ENCODE measurements at regions not wholly inside any gene's neighbourhood (a gene's known extent, or its start where the extent isn't known, plus 50 kb on each side); places are given as distances from the start of the nearest gene placed in this dataset.

DNA sequence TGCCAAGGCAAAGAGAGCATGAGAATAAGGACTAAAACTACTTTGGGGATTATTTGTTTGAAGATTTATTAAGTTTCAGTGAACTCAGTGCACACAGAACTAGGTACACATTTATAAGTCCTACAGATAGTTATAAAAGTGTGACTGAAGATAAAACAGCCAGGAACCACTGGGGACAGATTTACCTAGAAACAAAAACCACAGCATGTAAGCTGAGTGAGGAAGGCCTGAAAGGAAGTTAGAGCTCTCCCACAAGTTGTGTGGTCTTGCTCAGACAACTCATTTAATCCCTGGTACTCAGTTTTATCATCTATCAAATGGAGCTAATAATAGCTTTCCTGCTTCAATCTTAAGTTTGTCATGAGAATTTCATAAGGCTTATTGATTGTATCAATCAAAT, 311.2 kb upstream of the FAT3 start:
- TF ChIP-seq, protein P1, sequence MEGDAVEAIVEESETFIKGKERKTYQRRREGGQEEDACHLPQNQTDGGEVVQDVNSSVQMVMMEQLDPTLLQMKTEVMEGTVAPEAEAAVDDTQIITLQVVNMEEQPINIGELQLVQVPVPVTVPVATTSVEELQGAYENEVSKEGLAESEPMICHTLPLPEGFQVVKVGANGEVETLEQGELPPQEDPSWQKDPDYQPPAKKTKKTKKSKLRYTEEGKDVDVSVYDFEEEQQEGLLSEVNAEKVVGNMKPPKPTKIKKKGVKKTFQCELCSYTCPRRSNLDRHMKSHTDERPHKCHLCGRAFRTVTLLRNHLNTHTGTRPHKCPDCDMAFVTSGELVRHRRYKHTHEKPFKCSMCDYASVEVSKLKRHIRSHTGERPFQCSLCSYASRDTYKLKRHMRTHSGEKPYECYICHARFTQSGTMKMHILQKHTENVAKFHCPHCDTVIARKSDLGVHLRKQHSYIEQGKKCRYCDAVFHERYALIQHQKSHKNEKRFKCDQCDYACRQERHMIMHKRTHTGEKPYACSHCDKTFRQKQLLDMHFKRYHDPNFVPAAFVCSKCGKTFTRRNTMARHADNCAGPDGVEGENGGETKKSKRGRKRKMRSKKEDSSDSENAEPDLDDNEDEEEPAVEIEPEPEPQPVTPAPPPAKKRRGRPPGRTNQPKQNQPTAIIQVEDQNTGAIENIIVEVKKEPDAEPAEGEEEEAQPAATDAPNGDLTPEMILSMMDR (IDR thresholded peaks at IDR 0.05) = no peak
- no peak for DNase-seq (ENCODE audit: low spot score in 2 of 2)
- Histone ChIP-seq H3K4me3 (no peak overlapping the region), H3K4me1 (no peaks in the 10 kb centered on the region), H3K27me3 (no peaks in the 10 kb centered on the region), H3K36me3 (no peaks in the 10 kb centered on the region), H3K9me3 (no peaks in the 10 kb centered on the region), H3K27ac (no peak overlapping the region)
- intact Hi-C loops (cut with DNase I) = no loop called here

DNA sequence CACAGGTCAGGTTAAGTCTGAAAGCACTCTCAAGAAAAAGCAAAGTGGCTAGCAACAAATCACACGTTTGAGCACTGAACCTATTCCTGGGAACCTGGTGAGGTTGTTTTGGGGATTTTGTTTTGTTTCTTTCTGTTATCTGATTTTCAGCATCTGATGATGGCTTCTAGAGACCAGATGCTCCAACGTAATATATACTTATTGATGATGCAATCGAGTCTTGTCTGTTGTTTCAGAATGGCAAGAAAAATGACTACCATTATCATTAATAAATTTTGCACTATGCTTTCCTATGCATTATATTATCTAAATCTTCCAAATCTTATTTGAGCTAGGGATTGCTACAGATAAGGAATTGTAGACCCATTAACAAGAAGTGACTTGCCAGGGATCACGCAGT, 312.3 kb upstream of the FAT3 start:
- H3K4me1 ChIP-seq = no peaks in the 10 kb centered on the region
- H3K9me3 ChIP-seq = no peaks in the 10 kb centered on the region
- no peak overlapping the region for H3K4me3 ChIP-seq
- H3K27me3 ChIP-seq = no peaks in the 10 kb centered on the region
- TF ChIP-seq, protein P1 (IDR thresholded peaks at IDR 0.05) = no peak
- no peak overlapping the region for H3K27ac ChIP-seq
- intact Hi-C loops (cut with DNase I) = no loop called here
- no peak for DNase-seq (ENCODE audit: low spot score in 2 of 2)
- no peaks in the 10 kb centered on the region for H3K36me3 ChIP-seq

DNA sequence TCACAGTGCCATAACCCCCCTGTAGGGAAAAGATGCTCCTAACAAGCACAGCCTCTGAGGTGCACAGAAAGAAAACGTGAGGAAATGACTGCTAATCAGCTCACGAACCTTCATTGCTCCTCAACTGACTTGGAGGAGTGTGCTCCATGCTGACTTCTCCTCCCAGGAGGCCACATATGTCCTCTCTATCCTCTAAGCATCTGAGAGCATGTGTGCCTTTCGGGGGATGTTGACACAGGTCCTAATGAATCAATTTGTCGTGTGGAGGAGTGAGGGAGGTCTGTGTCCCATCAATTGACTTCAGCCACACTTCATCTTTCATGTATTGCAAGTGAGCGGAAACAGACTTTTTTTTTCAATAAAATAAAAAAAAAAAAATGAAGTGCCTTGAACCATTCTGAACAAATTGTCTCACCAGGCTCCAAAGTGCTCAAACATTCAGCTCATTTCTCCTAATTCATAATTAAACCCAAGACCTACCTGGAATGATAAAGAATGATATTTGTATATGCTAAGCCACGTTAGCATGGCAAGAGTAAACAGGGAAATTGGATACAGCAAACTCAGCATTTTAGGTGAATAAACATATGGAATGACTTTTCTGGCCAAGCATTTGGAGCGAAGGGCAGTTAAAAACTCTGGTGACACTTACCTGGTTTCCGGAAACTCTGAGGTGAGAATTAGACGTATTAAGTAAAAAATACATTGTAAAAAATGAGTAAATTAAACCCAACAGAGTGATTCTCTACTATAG, 317.6 kb upstream of the FAT3 start:
- Histone ChIP-seq H3K4me3 (no peak overlapping the region), H3K9me3 (no peaks in the 10 kb centered on the region), H3K27me3 (no peaks in the 10 kb centered on the region), H3K36me3 (no peaks in the 10 kb centered on the region), H3K4me1 (no peaks in the 10 kb centered on the region), H3K27ac (no peak overlapping the region)
- TF ChIP-seq, protein P1 (IDR thresholded peaks at IDR 0.05) = no peak
- intact Hi-C loops (cut with DNase I) = no loop called here
- no peak for DNase-seq (ENCODE audit: low spot score in 2 of 2)

DNA sequence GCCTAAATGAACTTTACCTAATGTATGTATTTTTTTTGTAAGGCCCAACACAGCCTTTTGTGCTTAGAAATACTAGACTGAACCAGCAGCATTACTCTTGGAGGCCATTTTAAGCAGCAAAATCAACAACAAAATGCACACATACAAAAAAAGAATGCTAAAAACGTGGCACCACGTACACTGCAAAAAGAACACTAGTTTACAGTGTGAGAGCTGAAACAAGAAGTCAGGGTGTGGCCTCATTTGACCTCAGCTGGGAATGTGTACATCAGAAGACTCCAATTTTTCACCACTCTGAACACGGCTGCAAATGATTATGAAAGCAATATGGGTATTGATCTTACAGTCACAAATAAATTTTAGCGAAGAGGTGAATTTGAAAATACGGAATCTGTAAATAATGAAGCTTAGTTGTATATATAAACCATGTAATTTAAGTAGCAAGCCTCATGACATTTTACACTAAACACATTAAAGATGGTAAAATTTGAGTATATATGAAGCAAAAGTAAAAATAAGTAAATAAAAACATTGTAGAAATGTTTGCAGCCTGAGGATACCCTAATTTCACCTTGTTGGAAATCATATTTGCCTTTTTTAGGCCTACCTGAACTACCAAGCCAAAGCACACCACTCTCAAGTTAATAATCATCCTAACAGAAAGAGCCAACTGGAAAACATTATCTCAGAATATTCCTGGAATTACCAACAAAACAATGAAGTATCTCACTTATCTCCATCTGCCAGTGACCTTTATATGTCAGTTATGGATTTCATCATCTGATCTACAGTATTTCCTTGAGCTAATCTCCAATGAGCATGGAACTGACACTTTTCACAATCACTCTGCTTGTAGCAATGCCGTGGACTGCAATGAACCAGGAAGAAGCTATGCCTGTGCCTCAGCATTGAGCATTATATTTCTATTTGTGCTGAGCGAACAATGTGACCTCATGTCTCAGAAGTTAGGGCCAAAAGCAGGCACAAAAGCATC, 319.5 kb upstream of the FAT3 start:
- no peaks in the 10 kb centered on the region for H3K36me3 ChIP-seq
- H3K4me3 ChIP-seq = no peak overlapping the region
- TF ChIP-seq, protein P1 (IDR thresholded peaks at IDR 0.05) = no peak
- H3K27me3 ChIP-seq = no peaks in the 10 kb centered on the region
- intact Hi-C loops (cut with DNase I) = no loop called here
- no peaks in the 10 kb centered on the region for H3K4me1 ChIP-seq
- no peak overlapping the region for H3K27ac ChIP-seq
- no peak for DNase-seq (ENCODE audit: low spot score in 2 of 2)
- H3K9me3 ChIP-seq = no peaks in the 10 kb centered on the region

DNA sequence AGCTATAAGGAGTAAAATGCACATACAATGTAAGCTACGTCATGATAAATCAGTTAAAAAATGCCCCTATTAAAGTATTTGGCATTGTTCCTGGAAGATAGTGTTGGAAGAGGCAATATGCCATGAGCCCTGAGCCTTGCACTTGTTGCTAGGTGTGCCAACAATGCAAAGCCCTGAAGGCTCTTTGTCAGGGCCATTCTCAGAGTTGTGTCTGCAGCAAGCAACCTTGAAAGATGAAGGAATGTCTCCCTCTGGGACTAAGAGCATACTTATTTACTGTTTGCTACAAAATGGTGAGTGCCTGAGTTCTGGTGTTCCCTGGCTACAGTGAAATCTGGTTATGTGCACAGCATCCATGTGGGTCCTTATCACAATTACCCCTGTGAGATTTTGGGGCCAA, 322.3 kb upstream of the FAT3 start:
- no peak for DNase-seq (ENCODE audit: low spot score in 2 of 2)
- Histone ChIP-seq H3K9me3 (no peaks in the 10 kb centered on the region), H3K4me3 (no peak overlapping the region), H3K4me1 (no peaks in the 10 kb centered on the region), H3K27me3 (no peaks in the 10 kb centered on the region), H3K36me3 (no peaks in the 10 kb centered on the region), H3K27ac (no peak overlapping the region)
- intact Hi-C loops (cut with DNase I) = no loop called here
- TF ChIP-seq, protein P1 (IDR thresholded peaks at IDR 0.05) = no peak

Data from ascending aorta (tissue), 2 donors.